Stimulated activated CD8-positive, alpha-beta memory T cell treated with anti-CD3 and anti-CD28 coated beads, Interleukin-7, amount 100 ng/mL, for 48 hours (primary cell): ENCODE measurements at regions not wholly inside any gene's neighbourhood (a gene's known extent, or its start where the extent isn't known, plus 50 kb on each side); places are given as distances from the start of the nearest gene placed in this dataset.
"Not testable (repeated sequence)": the region's sequence is repeated elsewhere in the genome, so short reads cannot be mapped to it uniquely, and the experiment has no call there.

Experiments used
- DNase-seq, 2 donors: peaks; one replicate each; pipeline ENCODE4 v3.0.0-alpha.2; 2020; ENCODE audit warnings: low read depth in 1 of 2; ENCODE audit errors: extremely low read depth in 1 of 2

DNA sequence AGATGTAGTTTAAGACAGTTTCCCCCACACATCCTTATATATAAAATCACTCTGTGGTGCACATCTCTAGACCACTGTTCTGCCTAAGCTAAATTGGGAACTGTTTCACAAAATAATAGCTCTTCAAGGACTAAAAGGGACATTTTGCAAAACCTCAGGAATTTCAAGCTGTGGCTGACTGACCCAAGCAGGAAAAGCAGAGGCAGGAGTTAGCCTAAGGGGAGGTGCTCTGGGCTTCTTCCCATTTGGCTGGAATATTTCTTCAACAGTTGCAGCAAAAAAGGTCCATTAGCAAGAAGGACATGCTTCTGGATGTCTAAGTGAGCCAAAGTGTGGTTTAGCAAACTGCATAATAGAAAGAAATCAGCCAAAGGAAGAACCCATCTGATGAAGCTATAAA is 551.2 kb upstream of the ANKRD30A start:
- no peak for DNase-seq

DNA sequence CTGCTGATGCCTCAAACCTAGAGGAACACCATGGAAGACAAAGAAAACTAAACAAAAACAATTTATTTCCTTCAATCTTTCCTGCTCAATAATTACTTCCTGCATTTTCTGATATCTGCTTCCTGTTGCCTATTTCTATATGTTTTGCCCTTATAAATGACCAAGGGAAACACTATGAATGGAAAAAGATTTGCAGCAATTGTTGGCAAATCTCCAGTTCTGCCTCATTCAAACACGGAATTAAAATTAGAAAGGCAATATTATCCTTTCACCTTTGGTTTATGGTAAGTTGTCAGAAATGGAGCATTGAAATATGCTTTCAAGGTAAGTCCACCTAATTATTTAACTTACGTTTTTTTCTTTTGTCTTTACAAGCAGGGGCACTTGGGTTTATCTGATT is 552.2 kb upstream of the ANKRD30A start:
- DNase-seq = no peak

DNA sequence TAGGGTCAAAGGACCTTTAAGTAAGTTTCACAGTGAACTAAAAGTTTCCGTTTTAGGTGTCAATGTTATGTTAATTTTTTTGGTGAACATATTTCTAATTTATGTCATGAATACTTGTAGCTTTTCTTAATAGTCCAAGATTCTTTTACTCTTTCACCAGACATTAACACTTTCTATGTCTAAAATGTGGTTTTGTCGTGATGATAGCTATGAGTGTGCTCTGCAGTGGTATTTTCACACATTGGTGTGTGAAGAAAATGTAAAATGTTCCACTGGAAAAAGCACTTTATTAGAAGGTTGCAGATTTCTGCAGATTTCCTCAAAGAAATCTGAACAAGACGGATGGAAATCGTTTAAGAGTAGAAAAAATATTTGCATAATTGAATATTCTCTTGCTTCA is 561.0 kb upstream of the ANKRD30A start:
- DNase-seq = no peak

DNA sequence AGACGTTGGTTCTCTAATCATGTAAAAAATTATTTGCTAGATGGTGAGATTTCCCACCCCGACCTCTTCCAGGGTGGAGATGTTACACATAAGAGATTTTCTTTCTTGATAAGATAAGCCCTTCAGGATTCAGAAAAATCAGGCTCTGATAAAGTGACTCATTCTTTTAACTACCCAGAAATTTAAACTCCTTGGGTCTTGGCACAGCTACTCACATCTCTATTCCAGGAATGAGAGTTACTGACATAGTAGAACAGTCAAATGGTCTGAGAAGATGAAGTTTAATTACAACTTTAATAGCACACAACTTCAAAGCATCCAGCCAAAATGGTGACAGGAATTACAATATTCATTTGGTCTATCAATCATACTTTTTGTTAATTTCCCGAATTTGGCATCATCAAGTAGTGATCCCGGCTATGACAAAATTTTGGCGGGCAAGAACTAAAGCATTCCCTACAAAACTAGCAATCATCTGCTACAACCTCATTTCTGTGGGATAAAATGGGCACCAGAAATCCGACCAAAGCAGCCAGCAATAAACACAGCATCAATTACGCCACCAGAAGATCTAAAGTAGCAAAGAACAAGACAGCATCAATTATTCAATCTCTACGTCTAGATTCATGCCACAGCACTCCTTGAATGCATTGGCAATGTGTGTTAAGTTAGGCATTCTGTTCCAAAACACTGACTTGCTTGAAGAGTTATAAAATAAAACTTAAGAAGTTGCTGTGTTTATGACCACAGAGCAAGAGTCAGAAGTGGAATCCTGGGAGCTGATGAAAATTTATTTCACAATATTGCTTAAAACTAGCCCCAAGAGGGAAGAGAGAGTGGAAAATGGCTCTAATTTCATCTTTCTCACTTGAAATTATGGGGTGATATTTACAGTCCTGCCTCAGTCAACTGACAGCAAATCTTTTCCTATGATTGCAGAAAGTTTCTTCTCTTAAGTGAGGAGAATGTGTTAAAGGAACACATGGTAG is 565.7 kb upstream of the ANKRD30A start:
- DNase-seq = no peak

DNA sequence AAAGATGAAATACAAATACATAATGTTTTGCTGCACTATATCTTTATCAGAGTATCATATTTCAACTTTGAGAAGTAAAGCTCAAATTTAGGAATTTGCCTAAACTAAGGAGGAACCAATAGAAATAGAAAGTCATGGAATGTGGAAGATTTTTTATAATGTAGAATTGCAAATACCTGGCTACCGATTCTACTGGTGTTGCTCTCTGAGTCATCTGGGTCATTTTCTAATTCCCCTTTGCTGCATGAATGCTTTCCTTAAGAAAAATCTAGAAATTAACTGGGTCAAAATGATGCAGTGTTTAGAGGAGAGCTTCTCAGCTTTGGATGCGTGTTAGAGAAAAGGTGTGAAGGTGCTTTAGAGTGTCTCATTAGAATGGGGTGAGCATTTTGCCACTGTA is 568.9 kb upstream of the ANKRD30A start:
- no peak for DNase-seq

DNA sequence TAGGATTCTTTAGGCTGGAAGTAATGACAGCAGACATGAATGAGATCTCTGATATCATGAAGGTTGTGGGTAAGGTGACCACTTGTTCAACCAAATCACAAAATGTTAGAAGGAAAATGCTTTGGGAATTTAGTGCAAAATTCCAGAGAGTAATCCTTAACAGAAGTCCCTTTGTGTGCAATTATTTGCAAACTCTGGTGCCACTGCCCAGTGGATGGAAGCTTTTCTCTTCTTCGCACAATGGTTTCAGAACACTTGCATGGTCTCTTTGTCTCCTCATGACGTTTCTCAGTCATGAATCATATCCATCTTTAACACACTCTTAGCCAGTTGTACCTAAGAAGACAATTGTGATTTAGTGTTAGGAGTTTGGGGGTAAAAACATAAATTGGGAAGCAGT is 570.4 kb upstream of the ANKRD30A start:
- no peak for DNase-seq

DNA sequence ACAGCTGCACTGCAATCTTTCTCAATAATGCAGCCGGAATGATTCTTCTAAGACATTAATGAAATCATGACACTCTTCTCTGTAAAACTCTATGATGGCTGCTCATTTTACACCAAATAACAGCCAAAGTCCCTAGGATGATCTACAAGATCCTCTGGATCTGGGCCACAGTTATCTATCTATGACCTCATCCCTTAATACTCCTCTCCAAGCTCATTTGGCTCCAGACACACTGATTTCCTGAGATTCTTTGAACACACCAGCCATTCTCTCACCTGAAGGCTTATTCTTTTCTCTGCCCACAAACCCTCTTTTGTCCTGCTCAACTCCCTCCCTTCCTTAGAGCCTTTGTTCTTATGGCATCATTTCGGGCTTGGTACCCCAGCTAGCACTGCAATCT is 577.4 kb upstream of the ANKRD30A start:
- DNase-seq = no peak

DNA sequence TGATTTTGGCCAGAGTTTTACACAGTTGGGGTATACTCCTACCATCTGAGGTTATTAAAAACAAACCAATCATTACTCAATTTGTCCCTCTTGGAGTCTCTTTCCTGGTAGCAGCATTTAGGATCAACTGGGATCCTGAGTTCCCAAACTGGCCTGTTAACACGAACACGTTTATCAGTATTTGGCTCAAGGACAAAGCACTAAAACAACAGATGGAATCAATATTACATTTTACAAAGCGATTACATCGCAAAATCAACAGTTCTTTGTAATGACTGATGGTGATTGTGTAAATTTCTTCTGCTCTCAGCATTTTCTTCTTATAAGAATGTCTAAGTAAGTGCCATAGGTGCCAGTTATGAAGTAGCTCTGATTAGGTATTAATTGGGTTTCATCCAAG is 582.9 kb upstream of the ANKRD30A start:
- DNase-seq = no peak

DNA sequence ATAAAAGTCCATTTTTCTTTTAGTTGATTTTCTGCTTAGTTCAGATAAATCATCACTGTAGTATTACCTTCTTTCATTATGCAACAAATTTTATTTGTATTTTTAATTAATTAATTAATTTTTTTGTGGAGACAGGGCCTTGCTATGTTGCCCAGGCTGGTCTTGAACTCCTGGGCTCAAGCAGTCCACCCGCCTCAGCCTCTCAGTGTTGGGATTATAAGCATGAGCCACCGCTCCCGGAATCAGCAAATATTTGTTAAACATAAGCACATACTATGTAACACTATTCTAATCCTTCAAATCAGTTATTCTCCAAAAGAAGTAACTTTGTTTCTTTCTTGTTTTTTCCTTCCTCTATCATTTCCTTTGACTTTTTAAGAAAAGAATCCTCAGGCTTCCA is 584.8 kb upstream of the ANKRD30A start:
- DNase-seq = no peak

DNA sequence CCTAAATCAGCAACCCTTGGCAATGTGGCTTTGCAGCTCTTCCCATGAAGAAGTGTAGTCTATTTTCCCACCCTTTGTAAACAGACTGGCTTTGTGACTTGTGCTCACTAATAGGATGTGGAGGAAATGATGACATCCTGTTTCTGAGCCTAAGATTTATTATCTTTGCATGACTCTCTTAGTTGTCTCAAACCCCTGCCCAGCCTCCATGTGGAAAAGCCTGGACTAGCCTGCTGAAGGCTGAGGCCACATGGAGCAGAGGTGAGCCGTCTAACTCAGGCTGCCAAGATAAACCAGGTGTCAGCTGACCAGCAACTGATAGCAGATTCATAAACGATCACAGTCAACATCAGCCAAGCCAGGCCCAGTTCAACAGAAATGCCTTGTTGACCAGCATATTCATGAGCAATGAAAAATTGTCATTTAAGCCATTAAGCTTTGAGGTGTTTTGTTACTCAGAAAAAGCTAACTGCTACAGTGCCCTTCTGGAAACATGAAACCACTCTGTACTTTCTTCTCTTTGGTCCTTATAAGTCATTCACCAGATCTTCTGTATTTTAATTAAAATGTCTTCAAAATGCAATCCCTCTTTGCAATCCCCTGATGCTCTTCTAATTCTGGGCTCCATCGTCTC is 586.3 kb upstream of the ANKRD30A start:
- DNase-seq = no peak

DNA sequence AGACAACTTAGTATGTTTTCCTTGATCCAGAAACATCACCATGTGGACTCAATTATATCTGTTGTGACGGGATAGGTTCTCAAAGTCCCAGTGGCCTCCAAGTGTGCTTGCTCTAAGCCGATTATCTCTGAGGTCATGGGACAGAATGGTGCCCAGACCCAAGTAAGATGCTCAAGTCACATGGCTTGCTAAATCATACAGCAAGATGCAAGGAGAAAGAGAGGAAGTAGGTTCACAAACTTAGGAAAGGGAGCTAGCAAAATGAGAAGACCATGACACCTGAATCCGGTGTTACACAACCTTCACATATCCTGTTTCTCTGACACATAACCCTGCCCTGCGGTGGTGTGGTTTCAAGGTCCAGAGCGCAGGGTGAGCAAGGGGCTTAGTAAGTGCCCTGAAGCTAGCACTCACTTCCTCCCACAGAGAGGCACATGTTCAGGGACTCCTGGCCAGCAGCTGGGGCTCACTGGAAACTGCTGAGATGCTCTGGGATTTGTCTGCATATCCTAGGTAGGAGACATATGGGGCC is 590.9 kb upstream of the ANKRD30A start:
- DNase-seq = no peak

DNA sequence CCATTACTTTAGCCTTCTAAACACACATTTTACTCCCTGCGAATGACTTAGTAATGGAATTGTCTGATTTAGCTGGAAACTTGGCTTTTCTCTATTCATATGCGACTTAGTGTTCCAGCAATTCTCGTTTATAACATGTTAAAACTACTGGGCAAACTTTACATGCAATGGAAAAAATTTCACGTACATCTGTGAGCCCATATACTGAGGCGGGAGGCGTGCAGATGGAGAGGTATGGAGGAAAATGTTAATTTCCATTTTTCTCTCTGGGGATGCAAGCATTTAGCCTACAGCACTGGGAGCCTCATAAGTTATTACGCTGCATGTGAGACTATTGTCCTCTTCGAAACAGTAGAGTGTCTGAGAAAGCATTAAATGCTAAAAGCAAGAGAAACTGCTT is 591.5 kb upstream of the ANKRD30A start:
- no peak for DNase-seq

DNA sequence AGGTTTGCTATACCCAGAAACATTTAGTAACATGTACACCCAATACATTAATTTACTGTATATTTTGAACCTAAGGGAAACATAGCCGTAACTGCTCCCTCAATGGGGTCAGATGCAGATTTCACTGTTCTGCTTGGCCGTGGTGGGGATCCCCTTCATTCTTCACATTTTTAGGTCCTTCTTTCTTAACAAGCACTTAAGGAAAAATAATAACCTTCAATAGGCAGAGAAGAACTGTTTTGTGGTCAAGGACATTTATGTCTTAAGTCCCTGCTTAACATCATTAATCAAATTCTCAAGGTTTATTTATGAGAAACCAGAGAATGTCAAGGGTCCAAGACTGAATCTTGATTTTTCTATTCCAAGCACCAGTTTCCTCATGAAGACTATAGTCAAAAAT is 592.1 kb upstream of the ANKRD30A start:
- DNase-seq = no peak

DNA sequence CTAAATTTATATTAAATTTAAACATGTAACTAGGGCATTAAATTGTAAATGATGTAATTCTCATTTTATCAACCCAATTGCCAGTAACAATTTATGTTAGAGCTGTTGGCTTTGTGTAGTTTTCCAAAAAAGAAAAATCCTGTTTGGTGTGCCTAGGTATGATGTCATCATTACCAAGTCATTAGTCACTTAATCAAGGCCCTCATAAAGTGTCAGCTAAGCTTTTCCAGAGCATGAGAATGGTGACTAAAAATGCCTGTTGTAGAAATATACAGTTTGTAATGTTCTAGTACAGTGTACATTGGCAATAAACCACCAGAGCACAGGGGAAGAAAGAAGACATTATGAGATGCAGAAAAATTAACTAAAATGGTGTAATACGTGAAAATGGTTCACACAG is 593.8 kb upstream of the ANKRD30A start:
- DNase-seq = no peak

DNA sequence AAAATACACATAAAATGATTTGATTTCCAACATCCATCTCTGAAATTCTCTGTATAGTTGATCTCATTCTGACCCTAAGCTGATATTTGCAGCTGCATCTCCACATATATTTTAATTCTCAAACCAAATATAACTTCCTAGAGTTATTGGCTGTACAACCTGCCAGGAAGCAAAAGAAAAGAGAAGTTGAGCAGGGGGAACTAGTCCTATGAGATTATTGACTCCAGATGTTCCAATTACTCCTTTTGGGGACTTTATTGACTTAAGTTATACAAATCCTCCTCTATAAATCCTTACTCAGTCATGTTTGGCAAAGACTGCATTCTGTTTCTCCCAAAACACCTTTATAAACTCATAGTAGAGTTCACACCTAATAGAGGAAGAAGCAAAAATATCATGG is 599.4 kb upstream of the ANKRD30A start:
- DNase-seq = no peak

DNA sequence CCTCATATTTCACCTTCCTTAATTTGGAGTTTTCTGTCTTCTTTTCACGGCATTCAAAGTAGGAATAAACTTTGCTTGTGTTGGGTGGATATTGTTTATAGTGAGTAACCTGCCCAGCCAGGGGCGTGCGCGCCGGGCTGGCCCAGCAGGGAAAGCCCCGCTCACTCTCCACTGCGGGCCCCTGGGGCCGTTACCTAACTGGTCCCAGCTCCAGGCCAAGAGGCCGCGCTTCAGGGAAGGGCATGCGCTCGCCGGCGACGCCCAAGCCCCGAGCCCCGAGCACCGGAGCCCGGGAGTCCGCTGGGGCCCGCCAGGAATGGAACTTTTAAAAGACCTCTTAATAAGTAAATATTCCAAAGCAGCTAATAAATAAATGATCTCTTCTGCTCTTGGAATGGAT is 601.3 kb upstream of the ANKRD30A start:
- DNase-seq = not testable (repeated sequence)

DNA sequence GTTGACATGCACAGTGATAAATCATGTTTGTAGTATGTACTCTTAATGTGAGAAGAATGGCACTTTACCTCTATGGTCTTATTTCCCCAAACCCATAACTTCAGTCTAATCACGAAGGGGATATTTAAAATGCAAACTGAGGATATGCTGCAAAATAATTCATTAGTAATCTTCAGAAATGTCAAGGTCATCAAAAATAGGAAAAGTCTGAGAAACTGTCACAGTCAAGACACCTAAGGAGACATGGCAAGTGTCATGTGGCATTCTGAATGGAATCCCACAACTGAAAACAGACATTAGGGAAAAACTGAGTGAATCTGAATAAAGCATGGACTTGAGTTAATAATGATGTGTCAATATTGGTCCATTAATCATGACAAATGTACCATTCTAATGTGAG is 605.5 kb upstream of the ANKRD30A start:
- DNase-seq = no peak

DNA sequence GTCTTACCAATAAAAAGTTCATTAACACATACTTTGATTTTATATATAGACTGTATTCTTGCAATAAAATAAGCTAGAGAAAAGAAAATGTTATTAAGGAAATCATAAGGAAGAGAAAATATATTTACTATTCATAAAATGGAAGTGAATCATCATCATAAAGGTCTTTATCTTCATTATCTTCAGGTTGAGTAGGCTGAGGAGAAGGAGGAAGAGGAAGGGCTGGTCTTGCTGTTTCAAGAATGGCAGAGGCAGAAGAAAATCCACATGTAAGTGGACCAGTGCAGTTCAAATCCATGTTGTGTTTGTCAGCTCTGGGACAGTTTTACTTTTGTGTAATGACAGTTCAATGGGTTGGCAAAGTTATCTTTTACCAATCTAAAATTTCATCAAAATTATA is 609.1 kb upstream of the ANKRD30A start:
- no peak for DNase-seq

DNA sequence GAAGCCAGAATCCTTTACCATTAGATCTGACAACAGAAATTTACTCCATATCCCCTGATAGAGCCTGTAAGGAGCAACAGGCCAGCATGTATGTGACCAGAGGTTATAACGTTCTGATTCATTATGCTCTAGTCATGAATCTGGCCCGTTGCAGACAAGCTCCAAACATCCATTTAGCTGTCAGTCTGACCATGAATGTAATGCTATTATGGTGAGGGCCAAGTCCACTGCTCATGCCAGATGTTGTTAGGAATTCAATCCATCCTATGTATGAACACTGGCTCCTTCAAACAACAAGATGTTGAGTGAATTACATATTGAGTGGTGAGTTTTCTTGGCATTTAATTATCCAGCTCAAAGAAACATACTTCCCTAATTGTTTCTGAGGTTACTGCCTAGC is 610.1 kb upstream of the ANKRD30A start:
- DNase-seq = no peak

DNA sequence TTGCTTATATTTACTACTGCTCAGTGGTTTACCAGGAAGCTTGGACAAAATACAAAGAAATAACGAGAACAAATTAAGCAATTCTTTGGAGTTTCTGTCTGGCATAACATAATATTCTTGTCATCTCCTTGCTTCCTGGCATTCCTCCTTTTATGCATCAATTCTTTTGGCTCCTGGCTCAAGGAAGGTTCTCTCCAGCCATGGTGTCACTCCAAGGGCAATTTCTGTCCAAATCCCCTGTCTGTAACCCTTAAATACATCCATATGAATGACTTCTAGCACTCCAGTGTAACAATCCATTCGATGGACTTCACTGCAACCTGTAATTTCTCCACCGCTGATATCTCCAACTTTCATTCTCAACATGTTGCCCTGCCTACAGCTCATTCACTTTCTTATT is 617.7 kb upstream of the ANKRD30A start:
- no peak for DNase-seq

DNA sequence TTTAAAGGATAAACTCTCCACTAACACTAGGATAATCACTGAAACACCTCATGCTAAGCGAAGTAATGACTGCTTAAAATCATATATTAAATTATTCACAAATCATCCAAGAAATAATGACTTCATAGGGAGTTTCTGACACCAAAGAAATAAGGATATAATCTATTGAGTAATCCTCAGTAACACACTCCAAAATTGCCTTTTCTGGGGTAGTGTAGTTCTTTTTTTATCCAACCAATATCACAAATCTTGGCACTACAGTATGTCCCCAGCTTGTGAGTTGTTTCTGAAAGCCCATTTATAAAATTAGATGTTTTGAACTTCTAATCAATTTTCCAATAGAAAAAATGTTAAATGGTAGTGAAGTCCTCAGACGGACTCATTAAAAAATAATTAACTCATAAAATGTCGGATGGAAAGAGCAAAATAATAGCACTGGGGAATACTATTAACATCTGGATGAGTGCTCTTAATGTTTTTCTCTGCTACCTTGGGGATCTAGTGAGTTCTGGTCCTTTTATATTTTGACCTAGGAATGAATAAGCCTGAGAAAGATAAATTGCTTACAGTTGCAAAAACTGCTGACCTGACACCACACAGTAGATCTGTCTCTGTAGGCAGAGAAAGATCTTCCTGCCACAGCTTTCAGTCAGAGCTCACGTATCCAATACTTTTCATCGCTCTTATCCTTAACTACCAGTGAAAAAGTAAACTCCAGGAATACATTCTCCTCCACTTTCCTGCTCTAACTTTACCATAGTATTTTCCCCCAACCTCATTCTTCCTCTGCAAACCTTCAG is 618.5 kb upstream of the ANKRD30A start:
- DNase-seq = no peak
